GM18858 (cell line): ENCODE measurements at regions not wholly inside any gene's neighbourhood (a gene's known extent, or its start where the extent isn't known, plus 50 kb on each side); places are given as distances from the start of the nearest gene placed in this dataset.

Source experiments
- ATAC-seq: cut with Tn5 transposase; IDR thresholded peaks from one replicate; pipeline ENCODE4 v1.9.1; 2021; ENCODE audit not compliant: unreplicated experiment

DNA sequence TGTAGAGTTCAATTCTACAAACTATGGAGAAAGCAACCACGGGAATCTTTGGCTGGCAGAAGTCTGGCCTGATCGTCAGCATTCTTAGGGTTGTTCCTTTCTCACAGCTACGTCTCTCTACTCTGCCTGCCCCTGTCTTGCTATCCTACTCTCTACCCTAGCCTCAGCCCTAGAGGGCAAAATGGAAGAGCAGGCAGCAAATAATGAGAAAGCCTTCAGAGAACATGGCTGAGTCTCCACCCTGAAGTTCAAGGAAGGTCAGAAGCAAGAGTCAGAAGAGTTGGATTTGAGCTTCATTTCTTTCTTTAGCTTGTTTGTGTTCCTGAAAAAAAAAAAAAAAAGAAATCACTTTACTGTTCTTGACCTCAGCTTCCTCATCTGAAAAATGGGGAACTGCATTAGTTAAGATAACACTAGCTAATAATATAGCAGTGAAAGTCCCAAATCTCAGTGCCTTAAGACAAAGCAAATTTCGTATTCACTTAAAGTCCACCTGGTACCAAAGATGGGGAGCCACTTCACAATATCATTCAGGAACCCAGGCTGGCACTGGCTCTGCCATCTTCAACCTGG is 50.2 kb upstream of the CCND2 start:
- no peak for ATAC-seq

- ATAC-seq, result no peak
Measured at GRCh38 chr12:4221258-4221620, 52.3 kb upstream of the CCND2 start.

GRCh38 chr12:4220536-4221257 is 52.9 kb upstream of the CCND2 start:
- ATAC-seq, result no peak

DNA sequence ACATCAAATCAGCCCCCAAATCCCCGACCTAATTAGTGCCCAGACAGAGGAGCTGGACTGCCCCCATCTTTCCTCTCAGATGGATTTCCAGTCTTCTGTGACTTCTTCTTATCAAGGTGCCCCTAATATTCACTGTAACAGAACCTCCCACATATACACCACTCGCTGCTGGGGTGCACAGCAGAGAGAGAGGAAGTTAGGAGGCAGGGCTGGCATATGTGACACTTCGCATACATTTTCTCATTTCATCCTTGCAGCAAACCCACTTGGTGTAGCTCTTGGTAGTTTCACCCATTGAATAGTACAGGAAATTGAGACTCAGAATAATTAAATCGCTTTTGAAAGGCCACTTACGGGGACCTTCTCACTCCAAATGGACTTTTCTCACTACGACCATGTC is 56.5 kb upstream of the CCND2 start:
- ATAC-seq, result no peak

- no peak for ATAC-seq
Measured at GRCh38 chr12:4216187-4216927, 57.2 kb upstream of the CCND2 start.

DNA sequence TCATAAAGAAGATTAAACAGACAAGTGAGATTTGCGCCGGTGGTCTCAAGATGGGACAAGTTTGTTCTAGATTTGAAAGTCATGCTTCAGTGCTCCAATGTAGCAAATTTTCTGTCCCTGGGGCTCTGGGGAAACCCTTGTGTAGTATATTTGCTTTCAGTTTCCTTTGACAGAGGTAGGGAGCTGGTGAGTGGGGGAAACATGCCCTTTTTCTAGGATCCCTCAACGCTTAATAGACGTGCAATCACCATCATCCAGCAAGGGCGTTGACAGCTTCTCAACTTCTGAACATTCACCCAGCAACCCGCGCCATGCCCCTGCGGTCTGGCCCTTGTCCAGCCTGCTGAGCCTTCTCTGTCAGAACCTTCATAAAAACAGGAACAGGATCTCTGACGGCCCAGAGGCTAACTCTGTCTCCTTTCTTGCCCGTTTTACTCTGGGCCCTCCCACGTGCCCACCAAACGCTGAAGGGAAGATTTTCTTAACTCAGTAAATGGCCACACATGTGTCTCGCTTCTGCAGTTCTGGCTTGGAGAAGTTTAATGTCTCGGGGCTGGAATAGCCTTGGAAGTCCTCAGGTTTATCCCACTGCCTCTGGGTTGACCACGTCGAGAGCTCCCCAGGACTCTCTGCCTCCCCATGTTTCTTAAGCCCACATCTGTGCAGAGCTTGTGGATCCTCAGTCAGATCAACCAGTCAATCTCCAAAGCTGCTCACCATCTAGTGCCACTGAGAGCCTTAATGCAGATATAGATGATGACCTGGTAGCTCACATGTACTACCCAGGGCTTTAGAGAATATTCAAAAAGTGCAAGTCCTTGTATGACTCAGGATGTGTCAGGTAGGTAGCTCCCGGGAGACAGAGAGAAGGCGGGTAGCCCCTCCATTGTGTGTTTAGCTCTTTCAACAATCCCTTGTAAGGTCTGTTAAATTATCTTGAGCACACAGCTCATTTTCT is 58.1 kb upstream of the CCND2 start:
- peak; percentile 72 for ATAC-seq

DNA sequence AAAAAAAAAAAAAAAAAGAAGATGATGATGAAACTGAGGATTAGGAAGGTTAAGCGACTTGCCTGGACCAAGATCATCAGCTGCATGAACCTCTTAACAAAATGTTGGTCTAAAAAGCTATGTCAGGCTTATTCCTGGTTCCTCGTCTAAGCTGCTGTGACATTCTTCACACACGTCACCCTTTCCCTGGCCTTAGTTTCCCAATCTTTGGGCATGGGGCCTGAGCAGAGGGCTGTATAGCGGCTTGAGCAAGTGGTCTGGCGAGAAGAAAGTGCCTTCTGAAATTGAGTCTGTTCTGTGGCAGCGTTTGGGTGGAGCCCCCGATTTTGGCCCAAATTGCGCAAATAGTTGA is 58.7 kb upstream of the CCND2 start:
- no peak for ATAC-seq

GRCh38 chr12:4213471-4213870 is 60.1 kb upstream of the CCND2 start:
- ATAC-seq, result no peak

- no peak for ATAC-seq
Measured at GRCh38 chr12:4212845-4213244, 60.7 kb upstream of the CCND2 start.

GRCh38 chr12:4211372-4211771 is 62.2 kb upstream of the CCND2 start:
- no peak for ATAC-seq

DNA sequence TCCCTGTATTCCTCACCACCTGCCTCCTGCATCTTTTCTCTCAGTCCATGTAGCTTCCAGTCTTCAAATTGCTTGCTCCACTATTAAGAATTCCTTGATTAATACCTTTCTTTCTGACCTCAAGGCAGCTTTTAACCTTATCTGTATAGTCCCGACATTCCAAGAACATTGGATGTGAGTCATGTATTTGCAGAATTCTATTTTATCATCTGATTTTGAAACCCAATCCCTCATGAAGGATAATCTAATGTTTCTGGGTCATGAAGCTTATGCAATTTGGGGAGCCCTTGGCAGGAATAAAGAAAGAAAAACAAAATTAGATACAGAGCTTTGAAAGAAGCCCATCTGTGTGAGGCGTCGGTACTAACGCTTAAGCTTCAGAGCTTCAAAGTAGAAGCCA is 63.4 kb upstream of the CCND2 start:
- ATAC-seq, result no peak

DNA sequence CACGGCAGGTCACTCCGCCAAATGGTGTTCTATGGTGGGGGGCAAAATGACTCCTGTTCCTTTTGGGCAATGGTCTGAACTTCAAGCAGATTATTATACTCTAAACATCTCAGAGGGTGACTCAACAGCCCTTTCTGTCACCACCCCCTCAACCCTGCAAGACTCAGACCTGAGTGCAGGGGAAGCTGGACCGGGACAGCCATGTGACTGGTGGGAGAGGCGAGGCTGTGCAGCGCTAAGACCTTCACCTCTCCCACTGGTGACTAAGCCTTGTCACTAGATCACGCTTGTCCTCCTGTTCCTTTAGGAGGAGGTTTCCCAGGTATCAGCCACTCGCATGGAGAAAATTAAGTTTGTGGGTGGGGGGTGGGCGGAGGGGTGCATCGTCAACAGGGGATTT is 67.1 kb upstream of the CCND2 start:
- ATAC-seq, result no peak

DNA sequence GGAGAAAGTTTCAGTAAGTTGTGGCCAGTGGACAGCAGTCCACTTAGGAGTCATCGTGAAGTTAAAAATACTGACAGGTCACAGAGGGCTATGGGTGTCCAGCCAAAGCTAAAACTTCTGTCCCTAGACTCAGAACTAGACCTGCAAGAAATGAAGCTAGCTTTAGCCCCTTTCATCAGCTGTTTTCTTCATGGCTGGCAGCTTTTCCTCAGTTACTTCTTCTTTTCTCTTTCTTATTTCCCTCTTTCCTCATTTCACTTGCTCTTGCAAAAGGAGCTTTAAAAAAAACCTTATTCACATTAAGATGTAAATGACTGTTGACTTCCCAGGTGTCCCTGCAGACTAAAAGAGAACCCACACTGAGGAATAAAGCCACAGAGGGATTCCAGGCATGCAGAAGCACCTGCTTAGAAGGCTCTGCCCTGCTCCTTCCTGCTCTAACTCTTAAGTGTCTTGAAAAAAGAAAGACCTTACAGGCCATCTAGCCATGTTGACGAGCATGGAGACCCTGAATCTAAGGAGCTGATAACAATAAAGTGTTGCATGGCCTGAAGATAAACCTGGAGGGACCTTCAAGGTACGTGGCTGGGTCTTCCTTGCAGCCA is 69.7 kb upstream of the CCND2 start:
- ATAC-seq, result no peak

DNA sequence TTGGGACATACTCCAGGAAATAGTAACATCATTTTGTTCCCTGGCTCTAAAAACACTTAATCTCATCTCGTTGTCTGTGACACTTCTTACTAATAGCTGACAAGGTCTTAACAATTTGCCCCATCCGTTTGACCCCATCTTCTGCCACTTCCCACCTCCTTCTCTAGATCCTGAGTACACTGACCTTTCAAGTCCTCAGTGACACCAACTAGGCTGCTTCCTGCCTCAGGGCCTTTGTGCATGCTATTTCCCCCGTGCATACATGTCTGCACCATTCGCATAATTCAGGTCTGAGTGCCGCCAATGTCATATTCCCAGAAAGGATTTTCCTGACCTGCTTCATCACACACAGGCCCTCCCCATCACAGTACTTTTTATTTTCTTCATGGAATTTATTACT is 70.6 kb upstream of the CCND2 start:
- no peak for ATAC-seq

DNA sequence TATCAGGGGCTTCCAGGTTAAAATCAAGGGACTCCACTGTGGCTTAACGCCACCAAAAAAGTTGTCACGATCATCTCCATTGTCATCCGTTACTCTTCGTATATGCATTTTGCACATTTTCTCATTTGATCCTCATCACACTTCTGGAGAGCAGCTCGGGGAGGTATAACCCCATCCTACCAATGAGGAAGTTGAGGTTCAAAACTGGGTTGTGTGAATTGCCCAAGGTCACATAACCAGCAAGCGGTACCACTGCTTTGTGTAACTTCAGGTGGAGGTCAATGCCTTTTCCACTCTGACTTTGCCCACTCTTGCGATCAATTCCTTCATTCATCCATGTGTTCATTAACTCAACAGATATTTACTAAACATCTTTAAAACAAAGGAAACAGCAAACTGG is 71.1 kb upstream of the CCND2 start:
- no peak for ATAC-seq

GRCh38 chr12:4201333-4202100 is 72.0 kb upstream of the CCND2 start:
- no peak for ATAC-seq

GRCh38 chr12:4197922-4198763 is 75.4 kb upstream of the CCND2 start:
- no peak for ATAC-seq

DNA sequence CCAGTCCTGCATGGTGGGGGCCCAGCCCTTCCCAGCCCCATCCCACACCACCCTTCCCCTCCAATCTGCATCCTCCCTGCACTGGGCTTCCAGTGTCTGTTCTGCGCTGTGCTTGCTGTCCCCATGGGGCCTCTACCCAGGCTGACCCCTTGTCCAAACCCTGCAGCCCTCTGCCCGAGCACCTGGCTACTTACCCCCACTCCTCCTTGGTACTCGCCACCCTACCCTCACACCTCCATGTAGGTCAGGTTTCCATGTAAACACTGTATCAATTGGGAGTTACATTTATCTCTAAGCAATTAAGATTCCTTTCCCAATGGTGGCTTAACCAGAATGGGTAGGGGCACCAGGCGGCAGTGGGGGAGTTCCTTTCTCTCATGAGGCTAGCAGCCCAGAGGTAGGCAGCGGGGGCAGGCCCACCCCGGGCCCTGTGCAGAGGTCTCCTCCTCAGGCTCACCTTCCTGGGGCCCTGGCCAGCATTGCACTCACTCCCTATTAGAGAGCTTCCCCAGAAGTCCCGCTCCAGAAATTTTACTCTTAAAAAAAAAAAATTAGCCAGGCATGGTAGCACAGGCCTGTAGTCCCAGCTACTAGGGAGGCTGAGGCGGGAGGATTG is 76.6 kb upstream of the CCND2 start:
- no peak for ATAC-seq

DNA sequence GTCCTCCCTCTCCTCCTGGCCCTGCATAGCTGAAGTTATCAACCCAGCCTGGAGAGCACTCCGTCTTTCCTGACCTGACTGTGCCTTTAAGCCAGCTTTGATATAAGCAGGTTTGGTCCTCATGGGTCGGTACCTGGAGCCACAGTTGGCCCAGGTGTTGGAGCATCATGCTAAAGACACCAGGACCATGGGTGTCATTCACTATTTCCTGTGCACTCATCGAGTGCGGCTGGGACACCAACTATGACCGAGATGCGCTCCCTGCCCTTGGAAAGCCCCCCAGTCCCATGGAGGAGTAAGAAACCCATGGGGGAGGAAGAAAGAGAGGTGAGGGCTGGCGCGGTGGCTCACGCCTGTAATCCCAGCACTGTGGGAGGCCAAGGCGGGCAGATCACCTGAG is 78.9 kb upstream of the CCND2 start:
- ATAC-seq, result no peak
